ENCODE measurements at regions not wholly inside any gene's neighbourhood (a gene's known extent, or its start where the extent isn't known, plus 50 kb on each side); places are given as distances from the start of the nearest gene placed in this dataset.

DNA sequence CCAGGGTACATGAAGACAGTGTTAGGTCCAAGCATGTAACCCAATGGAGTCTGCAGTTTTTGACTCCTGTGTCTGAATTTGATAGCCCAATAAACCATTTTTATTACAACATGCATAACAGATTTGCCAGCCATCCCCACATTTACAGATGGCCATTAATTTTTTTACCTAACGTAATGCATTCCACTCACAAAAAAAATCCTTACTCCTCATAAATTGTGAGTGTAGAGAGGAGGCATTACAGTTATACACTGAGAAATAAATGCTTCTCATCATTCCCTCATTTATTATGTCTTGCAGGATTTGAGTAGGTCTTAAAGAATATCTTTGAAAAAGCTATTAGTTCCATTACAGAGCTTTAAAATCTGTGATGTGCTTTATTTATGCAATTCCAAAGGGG, 193.8 kb downstream of the CMPK2 start:
- no peaks in the 10 kb centered on the region for H3K36me3 ChIP-seq
- no peaks in the 10 kb centered on the region for H3K36me3 Mint-ChIP-seq
- no peaks in the 10 kb centered on the region for H3K9me3 ChIP-seq (ENCODE audit: low read depth)
- H3K4me3 ChIP-seq = no peak overlapping the region
- H4K20me1 ChIP-seq (ENCODE audit: low read depth) = no peaks in the 10 kb centered on the region
- no peaks in the 10 kb centered on the region for H3K79me2 ChIP-seq (ENCODE audit: low read depth)
- DNase-seq (ENCODE audit: low spot score) = no peak
- no peaks in the 10 kb centered on the region for H3K27me3 ChIP-seq
- H3F3A ChIP-seq (ENCODE audit: low read depth) = no peaks in the 10 kb centered on the region
- no peak overlapping the region for H3K4me2 ChIP-seq
- H2AFZ ChIP-seq (replicated peaks) = no peak overlapping the region
- TF ChIP-seq EZH2phosphoT487 (IDR thresholded peaks at IDR 0.05) = no peak
- TF ChIP-seq, protein P1, sequence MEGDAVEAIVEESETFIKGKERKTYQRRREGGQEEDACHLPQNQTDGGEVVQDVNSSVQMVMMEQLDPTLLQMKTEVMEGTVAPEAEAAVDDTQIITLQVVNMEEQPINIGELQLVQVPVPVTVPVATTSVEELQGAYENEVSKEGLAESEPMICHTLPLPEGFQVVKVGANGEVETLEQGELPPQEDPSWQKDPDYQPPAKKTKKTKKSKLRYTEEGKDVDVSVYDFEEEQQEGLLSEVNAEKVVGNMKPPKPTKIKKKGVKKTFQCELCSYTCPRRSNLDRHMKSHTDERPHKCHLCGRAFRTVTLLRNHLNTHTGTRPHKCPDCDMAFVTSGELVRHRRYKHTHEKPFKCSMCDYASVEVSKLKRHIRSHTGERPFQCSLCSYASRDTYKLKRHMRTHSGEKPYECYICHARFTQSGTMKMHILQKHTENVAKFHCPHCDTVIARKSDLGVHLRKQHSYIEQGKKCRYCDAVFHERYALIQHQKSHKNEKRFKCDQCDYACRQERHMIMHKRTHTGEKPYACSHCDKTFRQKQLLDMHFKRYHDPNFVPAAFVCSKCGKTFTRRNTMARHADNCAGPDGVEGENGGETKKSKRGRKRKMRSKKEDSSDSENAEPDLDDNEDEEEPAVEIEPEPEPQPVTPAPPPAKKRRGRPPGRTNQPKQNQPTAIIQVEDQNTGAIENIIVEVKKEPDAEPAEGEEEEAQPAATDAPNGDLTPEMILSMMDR (IDR thresholded peaks at IDR 0.05) = no peak
- peaks cover 5% of the 10 kb centered on the region for H3K27me3 Mint-ChIP-seq (ENCODE audit: insufficient read depth, low read depth)
- peaks cover 5% of the 10 kb centered on the region for H3K9me3 Mint-ChIP-seq
- no peak overlapping the region for H3K27ac Mint-ChIP-seq
- no peak overlapping the region for H3K27ac ChIP-seq
- H3K4me1 ChIP-seq = peaks cover 15% of the 10 kb centered on the region
- no peak overlapping the region for H3K4me3 Mint-ChIP-seq
- H3K4me1 Mint-ChIP-seq = peaks cover 18% of the 10 kb centered on the region
- H3K9ac ChIP-seq = no peak overlapping the region

DNA sequence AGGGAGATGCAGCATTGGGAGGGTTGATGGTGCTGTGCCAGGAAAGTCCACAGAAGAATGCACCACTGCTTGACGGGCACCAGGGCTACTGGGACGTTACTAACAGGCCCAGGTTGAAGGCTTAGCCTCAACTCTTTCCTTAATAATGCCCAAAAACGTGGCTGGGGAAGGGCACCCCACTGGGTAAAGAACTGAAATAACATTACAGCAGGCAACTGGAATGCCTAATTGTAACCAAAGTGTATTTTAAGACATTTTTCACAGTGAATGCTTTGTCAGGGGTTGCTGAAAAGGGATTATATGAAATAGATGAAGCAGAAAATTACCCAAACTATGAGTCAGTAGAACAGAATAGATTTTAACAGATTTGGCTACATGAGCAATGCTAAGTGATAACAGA, 191.3 kb downstream of the CMPK2 start:
- no peaks in the 10 kb centered on the region for H3K79me2 ChIP-seq (ENCODE audit: low read depth)
- H4K20me1 ChIP-seq (ENCODE audit: low read depth) = no peaks in the 10 kb centered on the region
- Mint-ChIP-seq H3K27me3 (ENCODE audit: insufficient read depth, low read depth) (peaks cover 6% of the 10 kb centered on the region), H3K4me3 (no peak overlapping the region), H3K4me1 (peaks cover 30% of the 10 kb centered on the region), H3K27ac (peak overlapping the region; percentile 77), H3K9me3 (peaks cover 3% of the 10 kb centered on the region), H3K36me3 (no peaks in the 10 kb centered on the region)
- H3K36me3 ChIP-seq = no peaks in the 10 kb centered on the region
- peak overlapping the region; percentile 5 for H3K4me2 ChIP-seq
- H3K9ac ChIP-seq = no peak overlapping the region
- peaks cover 20% of the 10 kb centered on the region for H3K4me1 ChIP-seq
- H2AFZ ChIP-seq (replicated peaks) = no peak overlapping the region
- no peaks in the 10 kb centered on the region for H3K9me3 ChIP-seq (ENCODE audit: low read depth)
- H3K27ac ChIP-seq = no peak overlapping the region
- peak; percentile 22 for DNase-seq (ENCODE audit: low spot score)
- H3K27me3 ChIP-seq = no peaks in the 10 kb centered on the region
- no peak overlapping the region for H3K4me3 ChIP-seq
- peaks cover 5% of the 10 kb centered on the region for H3F3A ChIP-seq (ENCODE audit: low read depth)
- TF ChIP-seq EZH2 (IDR thresholded peaks at IDR 0.05) (no peak), EZH2phosphoT487 (IDR thresholded peaks at IDR 0.05) (no peak)
- TF ChIP-seq, protein P1 (IDR thresholded peaks at IDR 0.05) = no peak

DNA sequence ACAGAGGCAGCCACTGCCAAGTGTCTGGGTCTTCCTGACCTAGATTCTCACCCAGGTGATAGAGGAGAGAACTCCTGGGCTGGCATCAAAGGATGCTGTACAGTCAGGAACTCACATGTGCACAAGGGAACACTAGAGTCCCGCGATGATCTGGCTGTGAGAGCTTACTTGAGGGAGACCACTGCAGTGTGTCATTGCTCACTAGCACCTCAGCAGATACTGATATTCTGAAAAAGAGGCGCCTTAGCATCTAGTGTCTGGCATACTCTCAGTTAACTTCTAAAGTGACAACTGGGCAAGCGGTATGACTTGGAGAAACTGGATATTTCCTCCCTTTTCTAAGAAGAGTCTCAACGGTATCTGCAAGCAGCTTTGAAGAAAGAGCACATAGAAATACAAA, 189.9 kb downstream of the CMPK2 start:
- Histone ChIP-seq H2AFZ (replicated peaks) (no peak overlapping the region), H4K20me1 (ENCODE audit: low read depth) (no peaks in the 10 kb centered on the region), H3K27ac (no peak overlapping the region), H3K4me2 (no peak overlapping the region), H3K4me1 (peaks cover 27% of the 10 kb centered on the region), H3K36me3 (no peaks in the 10 kb centered on the region), H3K27me3 (no peaks in the 10 kb centered on the region), H3K4me3 (no peak overlapping the region), H3K9me3 (ENCODE audit: low read depth) (no peaks in the 10 kb centered on the region), H3K9ac (no peak overlapping the region), H3F3A (ENCODE audit: low read depth) (peaks cover 10% of the 10 kb centered on the region), H3K79me2 (ENCODE audit: low read depth) (no peaks in the 10 kb centered on the region)
- no peak overlapping the region for H3K27ac Mint-ChIP-seq
- H3K4me1 Mint-ChIP-seq = peaks cover 40% of the 10 kb centered on the region
- H3K9me3 Mint-ChIP-seq = peaks cover 3% of the 10 kb centered on the region
- TF ChIP-seq EZH2phosphoT487 (IDR thresholded peaks at IDR 0.05) (no peak), EZH2 (IDR thresholded peaks at IDR 0.05) (no peak)
- TF ChIP-seq, protein P1 (IDR thresholded peaks at IDR 0.05) = no peak
- no peak for DNase-seq (ENCODE audit: low spot score)
- peaks cover 6% of the 10 kb centered on the region for H3K27me3 Mint-ChIP-seq (ENCODE audit: insufficient read depth, low read depth)
- no peaks in the 10 kb centered on the region for H3K36me3 Mint-ChIP-seq
- no peak overlapping the region for H3K4me3 Mint-ChIP-seq

Data from neural progenitor cell (in vitro differentiated cells).